ENCODE measurements at regions not wholly inside any gene's neighbourhood (a gene's known extent, or its start where the extent isn't known, plus 50 kb on each side); places are given as distances from the start of the nearest gene placed in this dataset.

DNA sequence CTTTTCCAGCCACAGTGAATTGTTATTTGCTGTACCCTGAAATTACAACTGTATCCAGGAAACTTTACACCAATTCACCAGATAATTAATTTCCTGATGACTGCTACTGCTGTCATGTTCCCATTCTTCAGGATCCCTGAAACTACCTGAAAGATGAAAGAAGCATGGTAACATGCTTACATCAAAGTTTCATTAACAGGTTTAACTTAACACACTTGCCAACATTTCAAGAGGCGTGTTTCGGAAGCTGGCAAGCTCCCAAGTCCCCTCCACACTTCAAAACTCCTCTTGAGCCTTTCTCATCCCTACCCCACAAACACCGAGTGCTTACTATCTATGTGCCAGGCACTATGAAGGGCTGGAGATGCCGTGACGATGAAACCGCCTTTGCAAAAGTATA, 88.6 kb downstream of the MPP7 start:
- TF ChIP-seq GATA3 (IDR thresholded peaks at IDR 0.05; ENCODE audit: low read depth, low read length) (no peak), GATA2 (IDR thresholded peaks at IDR 0.05; ENCODE audit: low read depth, low read length) (no peak)
